ENCODE measurements at regions not wholly inside any gene's neighbourhood (a gene's known extent, or its start where the extent isn't known, plus 50 kb on each side); places are given as distances from the start of the nearest gene placed in this dataset.

GRCh38 chr3:162601101-162601670 is 1104.6 kb downstream of the OTOL1 start:
- TF ChIP-seq POLR2A (IDR thresholded peaks at IDR 0.05) (no peak), CTCF (IDR thresholded peaks at IDR 0.05) (no peak)
- Histone ChIP-seq H3K36me3 (replicated peaks in 1 of 2; ENCODE audit: insufficient read depth in 1 of 2, low read depth in 2 of 2) (no peaks in the 10 kb centered on the region), H3K27ac (no peak overlapping the region), H3K4me1 (no peaks in the 10 kb centered on the region), H3K27me3 (no peaks in the 10 kb centered on the region), H3K4me3 (no peak overlapping the region), H3K9me3 (no peaks in the 10 kb centered on the region)
- DNase-seq = no peak
- no peak for ATAC-seq
- intact Hi-C loops (cut with DNase I) = no loop called here
- 71 to 76% methylated on average over 6 of the region's 6 CpGs for WGBS, 2 donors

- 53 to 57% methylated on average over 3 of the region's 3 CpGs for WGBS, 2 donors
- intact Hi-C loops (cut with DNase I) = no loop called here
Measured at GRCh38 chr3:162602619-162603018, 1106.0 kb downstream of the OTOL1 start.

GRCh38 chr3:162605651-162606204 is 1109.1 kb downstream of the OTOL1 start:
- Histone ChIP-seq H3K36me3 (replicated peaks in 1 of 2; ENCODE audit: insufficient read depth in 1 of 2, low read depth in 2 of 2) (no peaks in the 10 kb centered on the region), H3K4me1 (no peaks in the 10 kb centered on the region), H3K27ac (no peak overlapping the region), H3K27me3 (no peaks in the 10 kb centered on the region), H3K9me3 (no peaks in the 10 kb centered on the region), H3K4me3 (no peak overlapping the region)
- TF ChIP-seq CTCF (IDR thresholded peaks at IDR 0.05) = no peak
- TF ChIP-seq POLR2A (IDR thresholded peaks at IDR 0.05) = no peak
- 52 to 54% methylated on average over 4 of the region's 4 CpGs for WGBS, 2 donors
- DNase-seq (no peak), ATAC-seq (no peak)
- intact Hi-C loops (cut with DNase I) = no loop called here

More at GRCh38 chr3:162602619-162603018, 1106.0 kb downstream of the OTOL1 start:
- Histone ChIP-seq H3K4me1 (no peaks in the 10 kb centered on the region), H3K36me3 (replicated peaks in 1 of 2; ENCODE audit: insufficient read depth in 1 of 2, low read depth in 2 of 2) (no peaks in the 10 kb centered on the region), H3K27ac (no peak overlapping the region), H3K4me3 (no peak overlapping the region), H3K9me3 (no peaks in the 10 kb centered on the region), H3K27me3 (no peaks in the 10 kb centered on the region)
- no peak for ATAC-seq
- no peak for DNase-seq
- TF ChIP-seq CTCF (IDR thresholded peaks at IDR 0.05) (no peak), POLR2A (IDR thresholded peaks at IDR 0.05) (no peak)

- Histone ChIP-seq H3K9me3 (no peaks in the 10 kb centered on the region), H3K4me3 (no peak overlapping the region), H3K27me3 (no peaks in the 10 kb centered on the region), H3K36me3 (replicated peaks in 1 of 2; ENCODE audit: insufficient read depth in 1 of 2, low read depth in 2 of 2) (no peaks in the 10 kb centered on the region), H3K4me1 (no peaks in the 10 kb centered on the region), H3K27ac (no peak overlapping the region)
- ATAC-seq (no peak), DNase-seq (no peak)
- no peak for TF ChIP-seq POLR2A (IDR thresholded peaks at IDR 0.05)
- TF ChIP-seq CTCF (IDR thresholded peaks at IDR 0.05) = no peak
- intact Hi-C loops (cut with DNase I) = no loop called here
- WGBS, 2 donors = 49 to 60% methylated on average over 2 of the region's 2 CpGs
Measured at GRCh38 chr3:162610261-162610660, 1113.7 kb downstream of the OTOL1 start.

- no peak overlapping the region for H3K4me3 ChIP-seq
- no peaks in the 10 kb centered on the region for H3K36me3 ChIP-seq (replicated peaks in 1 of 2; ENCODE audit: insufficient read depth in 1 of 2, low read depth in 2 of 2)
- ATAC-seq (no peak), DNase-seq (no peak)
- intact Hi-C loops (cut with DNase I) = no loop called here
- no peaks in the 10 kb centered on the region for H3K4me1 ChIP-seq
- no peaks in the 10 kb centered on the region for H3K27me3 ChIP-seq
- no peak for TF ChIP-seq POLR2A (IDR thresholded peaks at IDR 0.05)
- TF ChIP-seq CTCF (IDR thresholded peaks at IDR 0.05) = no peak
- 37 to 51% methylated on average over 2 of the region's 2 CpGs for WGBS, 2 donors
- H3K27ac ChIP-seq = no peak overlapping the region
- no peaks in the 10 kb centered on the region for H3K9me3 ChIP-seq
Measured at GRCh38 chr3:162612991-162613390, 1116.4 kb downstream of the OTOL1 start.

All from body of pancreas (tissue), 4 donors.